Ascending aorta (tissue), 2 donors: ENCODE measurements at regions not wholly inside any gene's neighbourhood (a gene's known extent, or its start where the extent isn't known, plus 50 kb on each side); places are given as distances from the start of the nearest gene placed in this dataset.

Experiments used
- DNase-seq, 2 donors: peaks; one replicate each; pipeline ENCODE4 v3.0.0-alpha.2; 2019; ENCODE audit warnings: low spot score in 2 of 2
- H3K27ac ChIP-seq, 2 donors: fragments of 200-600 bp; sonication (generic); one replicate each; pipeline ENCODE4 v1.5.1; 2016 to 2017; ENCODE audit warnings: mild to moderate bottlenecking in 1 of 2
- H3K27me3 ChIP-seq: fragments of 200-600 bp; sonication (generic); one replicate; pipeline ENCODE4 v1.5.1; 2017
- H3K36me3 ChIP-seq, 2 donors: fragments of 200-600 bp; sonication (generic); one replicate each; pipeline ENCODE4 v1.5.1; 2016
- H3K4me1 ChIP-seq, 2 donors: fragments of 200-600 bp; sonication (generic); one replicate each; pipeline ENCODE4 v1.5.1; 2016 to 2017; ENCODE audit warnings: mild to moderate bottlenecking in 1 of 2
- H3K4me3 ChIP-seq, 2 donors: fragments of 200-600 bp; sonication (generic); one replicate each; pipeline ENCODE4 v1.5.1; 2016 to 2017; ENCODE audit warnings: mild to moderate bottlenecking in 1 of 2
- H3K9me3 ChIP-seq, 2 donors: fragments of 200-600 bp; sonication (generic); one replicate each; pipeline ENCODE4 v1.5.1; 2016
- intact Hi-C: fragments of 100-400 bp; cut with DNase I; formaldehyde crosslinking; loops from one replicate; pipeline ENCODE4 v1.15.1; 2023
- TF ChIP-seq, protein P1 (sequence below), 3 experiments: fragments of 200-600 bp in 2 of 3; fragments of 450-650 bp in 1 of 3; sonication (generic) in 2 of 3; IDR thresholded peaks; one replicate each; pipeline ENCODE4 v1.5.1; 2016 to 2019; ENCODE audit warnings: antibody characterized with exemption in 3 of 3, mild to moderate bottlenecking in 1 of 3, moderate library complexity in 1 of 3

DNA sequence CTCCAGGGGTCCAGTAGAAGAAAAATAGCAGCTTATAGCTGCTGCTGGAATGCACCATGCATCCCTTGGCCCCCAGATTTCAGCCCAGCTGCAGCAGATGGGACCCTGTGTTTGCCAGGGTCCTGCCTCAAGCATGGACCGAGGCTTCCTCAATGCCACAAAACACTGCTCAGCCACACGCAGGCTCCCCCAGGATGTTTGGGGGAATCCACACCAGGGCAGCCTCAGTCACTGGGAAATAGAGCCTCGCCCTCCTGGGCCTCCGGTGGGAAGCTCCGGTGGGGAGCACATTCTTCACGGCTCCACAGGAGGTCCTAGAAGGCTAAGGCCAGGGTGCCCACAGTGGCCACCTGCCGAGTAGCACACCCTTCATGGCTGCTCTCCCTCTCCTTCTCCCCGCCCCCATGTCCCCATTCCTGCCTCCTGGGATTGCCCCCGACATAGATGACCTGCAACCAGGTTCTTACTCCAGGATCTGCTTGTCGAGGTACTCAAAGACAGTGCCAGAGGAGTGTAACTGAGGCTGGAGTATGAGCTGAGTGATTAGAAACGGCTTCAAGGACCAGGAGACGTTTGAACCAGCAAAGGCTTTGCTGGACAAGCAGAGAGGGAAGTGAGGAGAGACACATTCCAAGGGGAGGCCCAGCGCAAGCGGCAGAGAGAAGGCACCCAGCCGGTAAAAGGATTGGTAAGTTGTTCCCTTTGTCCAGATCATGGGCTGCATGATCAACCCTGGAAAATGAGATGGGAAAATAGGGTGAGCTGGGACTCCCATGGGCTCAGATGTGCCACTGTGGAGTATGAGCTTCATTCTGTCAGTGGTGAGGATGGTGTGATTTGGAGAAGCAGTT lies 110.7 kb upstream of the UQCRFS1 start:
- intact Hi-C loops, result no loop called here
- H3K4me1 ChIP-seq, result no peaks in the 10 kb centered on the region
- H3K36me3 ChIP-seq, result no peaks in the 10 kb centered on the region
- H3K27me3 ChIP-seq, result no peaks in the 10 kb centered on the region
- H3K27ac ChIP-seq, result no peak overlapping the region
- H3K9me3 ChIP-seq, result no peaks in the 10 kb centered on the region
- TF ChIP-seq, protein P1, sequence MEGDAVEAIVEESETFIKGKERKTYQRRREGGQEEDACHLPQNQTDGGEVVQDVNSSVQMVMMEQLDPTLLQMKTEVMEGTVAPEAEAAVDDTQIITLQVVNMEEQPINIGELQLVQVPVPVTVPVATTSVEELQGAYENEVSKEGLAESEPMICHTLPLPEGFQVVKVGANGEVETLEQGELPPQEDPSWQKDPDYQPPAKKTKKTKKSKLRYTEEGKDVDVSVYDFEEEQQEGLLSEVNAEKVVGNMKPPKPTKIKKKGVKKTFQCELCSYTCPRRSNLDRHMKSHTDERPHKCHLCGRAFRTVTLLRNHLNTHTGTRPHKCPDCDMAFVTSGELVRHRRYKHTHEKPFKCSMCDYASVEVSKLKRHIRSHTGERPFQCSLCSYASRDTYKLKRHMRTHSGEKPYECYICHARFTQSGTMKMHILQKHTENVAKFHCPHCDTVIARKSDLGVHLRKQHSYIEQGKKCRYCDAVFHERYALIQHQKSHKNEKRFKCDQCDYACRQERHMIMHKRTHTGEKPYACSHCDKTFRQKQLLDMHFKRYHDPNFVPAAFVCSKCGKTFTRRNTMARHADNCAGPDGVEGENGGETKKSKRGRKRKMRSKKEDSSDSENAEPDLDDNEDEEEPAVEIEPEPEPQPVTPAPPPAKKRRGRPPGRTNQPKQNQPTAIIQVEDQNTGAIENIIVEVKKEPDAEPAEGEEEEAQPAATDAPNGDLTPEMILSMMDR (IDR thresholded peaks at IDR 0.05), result no peak
- no peak overlapping the region for H3K4me3 ChIP-seq
- DNase-seq, result no peak

DNA sequence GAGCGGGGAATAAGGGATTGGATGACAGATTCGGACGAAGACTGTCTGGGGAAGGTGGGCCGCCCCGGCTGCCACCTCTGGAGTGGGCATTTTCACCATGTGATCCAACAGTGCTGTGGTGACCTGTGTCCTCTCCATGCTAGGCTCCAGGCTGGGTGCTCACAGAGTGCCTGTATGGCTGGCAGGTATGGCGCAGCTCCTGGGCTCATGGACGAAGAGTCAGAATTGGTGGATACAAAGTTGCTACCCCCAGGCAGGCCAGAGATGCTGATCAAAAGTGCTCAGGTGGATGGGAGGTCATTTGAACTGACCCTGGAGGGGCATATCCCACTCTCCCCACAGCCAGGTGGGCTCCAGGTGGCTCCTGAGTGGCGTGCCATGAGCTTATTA lies 111.3 kb upstream of the UQCRFS1 start:
- Histone ChIP-seq H3K9me3 (no peaks in the 10 kb centered on the region), H3K4me3 (no peak overlapping the region), H3K27ac (no peak overlapping the region), H3K27me3 (no peaks in the 10 kb centered on the region), H3K36me3 (no peaks in the 10 kb centered on the region), H3K4me1 (no peaks in the 10 kb centered on the region)
- intact Hi-C loops, result no loop called here
- TF ChIP-seq, protein P1 (IDR thresholded peaks at IDR 0.05), result no peak
- no peak for DNase-seq

DNA sequence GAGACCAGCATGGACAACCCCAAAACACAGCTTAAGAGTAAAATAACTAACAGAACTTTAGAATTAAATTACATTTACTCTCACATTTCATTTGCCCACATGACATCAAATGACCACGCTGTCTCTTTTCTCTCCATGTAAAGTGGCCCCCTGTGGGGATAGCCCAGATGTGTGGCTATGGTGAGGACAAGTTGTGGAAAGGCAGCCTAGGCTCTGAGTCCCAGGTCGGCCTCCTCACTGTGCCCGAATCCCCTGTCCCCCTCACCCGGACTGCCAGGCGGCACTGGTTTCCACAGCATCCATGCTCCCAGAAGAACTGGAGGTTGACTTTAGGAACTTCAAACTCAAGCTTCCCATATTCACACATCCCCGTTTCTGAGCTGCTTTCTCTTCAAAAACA lies 111.8 kb upstream of the UQCRFS1 start:
- intact Hi-C loops, result no loop called here
- Histone ChIP-seq H3K36me3 (no peaks in the 10 kb centered on the region), H3K4me3 (no peak overlapping the region), H3K9me3 (no peaks in the 10 kb centered on the region), H3K4me1 (no peaks in the 10 kb centered on the region), H3K27me3 (no peaks in the 10 kb centered on the region), H3K27ac (no peak overlapping the region)
- TF ChIP-seq, protein P1 (IDR thresholded peaks at IDR 0.05), result no peak
- DNase-seq, result no peak

DNA sequence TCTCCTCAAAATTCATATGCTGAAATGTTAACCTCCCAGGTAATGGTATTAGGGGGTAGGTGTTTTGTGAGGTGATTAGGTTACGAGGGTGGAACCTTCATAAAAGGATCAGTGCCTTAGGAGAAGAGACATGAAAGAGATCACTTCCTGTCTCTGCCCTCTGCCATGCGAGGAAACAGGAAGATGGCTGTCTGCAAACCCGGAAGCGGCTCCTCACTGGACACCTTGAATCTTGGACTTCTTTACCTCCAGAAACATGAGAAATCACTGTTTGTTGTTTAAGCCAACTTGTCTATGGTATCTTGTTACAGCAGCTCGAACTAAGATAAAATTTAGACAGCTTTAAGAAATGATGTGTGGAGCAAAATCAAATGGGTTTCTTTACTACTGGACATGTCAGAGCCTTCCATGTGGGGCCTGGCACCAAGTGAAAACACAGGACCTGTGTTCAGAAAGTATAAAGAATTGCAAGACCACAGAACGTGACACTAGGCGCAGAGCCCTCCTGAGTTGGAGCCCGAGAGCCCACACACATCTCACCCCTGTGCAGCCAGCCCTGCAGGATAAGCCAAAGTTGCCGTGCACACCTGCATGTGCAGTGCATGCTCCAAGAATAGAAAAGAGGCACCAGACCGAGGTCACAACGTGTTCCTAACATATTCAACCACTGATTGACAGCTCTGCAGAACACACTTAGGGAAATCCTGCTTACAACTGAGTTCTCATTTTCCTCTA lies 112.5 kb upstream of the UQCRFS1 start:
- Histone ChIP-seq H3K27me3 (no peaks in the 10 kb centered on the region), H3K4me3 (no peak overlapping the region), H3K27ac (no peak overlapping the region), H3K4me1 (no peaks in the 10 kb centered on the region), H3K9me3 (no peaks in the 10 kb centered on the region), H3K36me3 (no peaks in the 10 kb centered on the region)
- DNase-seq, result no peak
- TF ChIP-seq, protein P1 (IDR thresholded peaks at IDR 0.05), result no peak
- intact Hi-C loops, result no loop called here

DNA sequence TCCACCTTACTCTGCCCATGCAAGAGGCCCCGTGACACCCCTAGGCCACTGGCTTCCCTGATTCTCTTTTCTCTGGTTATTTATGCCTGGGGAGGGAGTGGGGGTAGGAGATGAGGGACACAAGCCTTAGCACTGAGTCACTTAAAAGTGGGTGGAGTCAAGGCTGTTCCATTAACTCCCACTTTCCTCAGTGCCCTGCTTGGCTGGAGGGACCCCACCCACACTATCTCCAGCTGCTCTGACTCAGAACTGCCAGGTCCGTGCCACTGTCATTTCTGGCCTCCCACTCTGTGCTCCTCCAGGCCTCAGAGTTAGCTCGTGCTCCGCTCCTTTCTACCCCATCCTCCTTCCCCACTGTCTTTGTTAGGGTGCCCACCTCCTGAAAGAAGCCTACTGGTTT lies 113.4 kb upstream of the UQCRFS1 start:
- Histone ChIP-seq H3K27ac (no peak overlapping the region), H3K27me3 (no peaks in the 10 kb centered on the region), H3K9me3 (no peaks in the 10 kb centered on the region), H3K4me3 (no peak overlapping the region), H3K4me1 (no peaks in the 10 kb centered on the region), H3K36me3 (no peaks in the 10 kb centered on the region)
- intact Hi-C loops, result no loop called here
- TF ChIP-seq, protein P1 (IDR thresholded peaks at IDR 0.05), result no peak
- DNase-seq, result no peak
